Choroid plexus epithelial cell (primary cell): ENCODE measurements at regions not wholly inside any gene's neighbourhood (a gene's known extent, or its start where the extent isn't known, plus 50 kb on each side); places are given as distances from the start of the nearest gene placed in this dataset.

Experiments
- DNase-seq: peaks from one replicate; pipeline ENCODE4 v3.0.0-alpha.2; 2010; ENCODE audit warnings: low read depth
- H3K4me3 ChIP-seq: 2 replicates; pipeline ENCODE4 v1.5.1; 2011; ENCODE audit warnings: low read depth, mild to moderate bottlenecking, control low read depth, low read length, moderate library complexity
- TF ChIP-seq, protein P1 (sequence below): conservative IDR thresholded peaks from 2 replicates; pipeline ENCODE4 v1.5.1; 2011; ENCODE audit warnings: low read depth, mild to moderate bottlenecking, control low read depth, inconsistent platforms, low read length, moderate library complexity

DNA sequence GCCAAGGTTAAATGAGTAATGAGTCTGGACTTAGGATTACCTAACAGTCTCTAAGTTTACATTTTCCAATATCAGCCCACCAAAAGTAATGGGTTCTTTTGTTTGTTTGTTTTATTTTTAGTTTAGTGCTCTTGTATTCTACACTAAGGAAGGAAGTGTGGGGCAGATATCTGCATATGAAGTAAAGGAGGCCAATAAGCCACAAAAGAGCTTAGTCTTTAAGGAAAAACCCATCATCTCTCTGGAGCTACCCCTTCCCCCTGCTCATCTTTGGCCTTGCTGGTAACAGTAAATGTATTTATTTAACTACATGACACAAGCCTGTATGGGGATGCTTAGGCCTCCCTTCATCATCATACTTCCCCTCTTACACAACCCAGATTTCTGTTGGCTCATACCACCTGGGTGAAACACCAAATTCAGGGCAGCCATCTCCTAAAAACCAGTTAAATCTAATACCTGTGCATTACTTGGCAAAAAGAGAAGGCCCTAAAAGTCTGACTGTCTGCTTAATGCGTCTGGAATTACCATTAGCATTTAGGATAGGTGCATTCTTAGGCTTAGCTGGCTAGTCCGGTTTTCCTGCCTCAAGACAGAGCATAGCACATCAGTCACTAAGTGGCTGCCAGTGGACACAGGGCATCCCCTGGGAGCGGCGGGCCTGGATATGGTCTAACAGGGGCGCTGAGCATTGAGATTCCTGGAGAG lies 96.8 kb upstream of the ADGRL2 start:
- DNase-seq: peak; percentile 70
- TF ChIP-seq, protein P1, sequence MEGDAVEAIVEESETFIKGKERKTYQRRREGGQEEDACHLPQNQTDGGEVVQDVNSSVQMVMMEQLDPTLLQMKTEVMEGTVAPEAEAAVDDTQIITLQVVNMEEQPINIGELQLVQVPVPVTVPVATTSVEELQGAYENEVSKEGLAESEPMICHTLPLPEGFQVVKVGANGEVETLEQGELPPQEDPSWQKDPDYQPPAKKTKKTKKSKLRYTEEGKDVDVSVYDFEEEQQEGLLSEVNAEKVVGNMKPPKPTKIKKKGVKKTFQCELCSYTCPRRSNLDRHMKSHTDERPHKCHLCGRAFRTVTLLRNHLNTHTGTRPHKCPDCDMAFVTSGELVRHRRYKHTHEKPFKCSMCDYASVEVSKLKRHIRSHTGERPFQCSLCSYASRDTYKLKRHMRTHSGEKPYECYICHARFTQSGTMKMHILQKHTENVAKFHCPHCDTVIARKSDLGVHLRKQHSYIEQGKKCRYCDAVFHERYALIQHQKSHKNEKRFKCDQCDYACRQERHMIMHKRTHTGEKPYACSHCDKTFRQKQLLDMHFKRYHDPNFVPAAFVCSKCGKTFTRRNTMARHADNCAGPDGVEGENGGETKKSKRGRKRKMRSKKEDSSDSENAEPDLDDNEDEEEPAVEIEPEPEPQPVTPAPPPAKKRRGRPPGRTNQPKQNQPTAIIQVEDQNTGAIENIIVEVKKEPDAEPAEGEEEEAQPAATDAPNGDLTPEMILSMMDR: no peak
- no peak overlapping the region for H3K4me3 ChIP-seq

DNA sequence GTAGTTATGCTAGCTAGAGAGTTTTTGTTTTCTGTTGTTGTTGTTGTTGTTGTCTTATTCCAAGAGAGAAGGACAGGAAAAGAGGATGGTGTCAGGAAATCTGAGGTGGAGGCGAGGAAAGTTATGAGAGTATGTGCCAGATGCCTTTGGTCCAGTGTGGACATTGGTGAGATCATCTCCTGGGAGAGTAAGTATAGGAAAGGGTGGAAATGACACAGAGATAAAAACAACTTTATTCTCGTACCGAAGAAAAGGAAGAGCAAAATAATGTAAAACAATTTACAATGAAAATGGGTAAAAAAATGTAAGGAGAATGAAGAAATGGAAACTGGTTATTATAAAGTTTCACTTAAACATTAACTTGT lies 97.4 kb upstream of the ADGRL2 start:
- DNase-seq: peak; percentile 77
- TF ChIP-seq, protein P1: no peak
- H3K4me3 ChIP-seq: no peak overlapping the region

DNA sequence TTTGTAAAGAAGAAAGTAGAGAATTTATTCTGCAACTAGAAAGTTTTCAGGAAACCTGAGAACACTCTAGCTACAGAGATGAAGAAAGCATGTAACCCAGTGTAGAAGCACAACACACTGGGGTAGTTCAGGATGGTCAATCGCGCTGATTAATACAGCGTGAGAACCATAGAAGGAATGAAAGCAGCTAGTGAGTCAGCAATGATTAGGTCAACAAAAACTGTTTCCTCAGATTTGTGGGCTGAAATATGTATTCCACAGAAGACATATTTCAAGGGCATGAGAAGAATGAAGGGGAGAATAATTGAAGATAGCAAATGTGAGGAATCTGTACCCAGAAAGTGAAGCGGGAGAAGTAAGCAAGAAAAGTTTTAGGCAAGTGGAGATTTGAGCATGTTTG lies 97.8 kb upstream of the ADGRL2 start:
- H3K4me3 ChIP-seq: no peak overlapping the region
- TF ChIP-seq, protein P1: no peak
- peak; percentile 98 for DNase-seq

DNA sequence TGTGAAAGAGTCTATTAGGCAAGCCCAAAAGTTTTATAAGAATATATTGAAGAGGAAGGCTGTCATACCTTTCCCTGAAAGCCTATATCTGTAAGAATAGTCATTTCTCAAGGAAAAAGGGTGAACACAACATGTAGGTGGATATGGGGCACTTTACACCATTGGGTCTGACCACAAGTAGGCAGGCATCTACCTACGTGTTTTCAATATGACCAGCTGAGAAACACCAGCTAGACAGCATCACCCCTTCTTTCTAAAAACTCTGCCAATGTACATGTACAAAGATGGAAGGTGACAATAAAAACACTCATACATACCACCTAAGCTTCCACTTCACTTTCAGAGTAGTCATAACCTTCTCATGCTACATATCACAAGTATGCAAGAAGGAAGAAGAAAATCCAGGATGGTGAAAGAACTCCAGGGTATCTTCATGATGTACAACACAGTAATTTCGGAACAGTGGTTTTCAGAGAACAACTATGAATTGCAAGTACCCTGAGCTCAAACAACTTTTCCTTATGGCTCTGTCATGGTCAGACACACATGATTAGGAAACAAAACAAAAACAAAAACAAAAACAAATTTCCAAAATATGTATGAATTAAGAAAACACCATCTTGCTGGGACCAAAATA lies 98.5 kb upstream of the ADGRL2 start:
- TF ChIP-seq, protein P1: no peak
- H3K4me3 ChIP-seq: no peak overlapping the region
- DNase-seq: peak; percentile 20

DNA sequence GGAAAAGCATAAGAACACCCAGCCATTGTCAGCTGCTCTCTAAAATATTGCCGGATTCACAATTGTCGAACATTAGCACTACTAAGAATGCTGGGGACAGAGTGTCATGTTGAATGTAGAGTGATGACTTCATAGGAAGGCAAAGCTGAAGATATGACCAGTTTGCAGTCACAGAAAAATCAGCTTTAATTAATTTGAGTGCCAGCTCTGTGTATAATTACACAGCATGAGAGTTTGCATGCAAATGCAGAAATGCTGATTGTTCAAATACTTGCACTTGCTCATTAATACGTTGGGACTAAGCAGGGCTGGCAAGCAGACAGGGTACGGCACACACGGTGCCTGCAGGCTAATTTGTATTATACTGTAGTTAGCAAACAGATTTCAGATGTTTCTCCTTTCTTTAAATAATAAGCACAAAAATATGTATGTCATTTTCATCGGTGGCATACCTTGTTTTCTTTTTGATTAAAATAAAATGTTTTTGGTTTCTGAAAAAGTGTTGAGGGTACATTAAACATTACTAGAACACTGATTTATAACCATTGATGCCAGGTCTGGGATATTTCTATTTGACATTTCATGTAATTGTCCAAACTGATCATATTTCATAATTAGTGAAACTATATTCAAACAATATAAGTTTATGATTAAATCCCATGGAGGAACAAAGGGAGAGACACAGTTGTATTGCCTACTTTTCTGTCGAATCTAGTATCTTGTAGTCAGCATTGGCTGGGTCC lies 99.8 kb upstream of the ADGRL2 start:
- TF ChIP-seq, protein P1: no peak
- no peak overlapping the region for H3K4me3 ChIP-seq
- DNase-seq: no peak

DNA sequence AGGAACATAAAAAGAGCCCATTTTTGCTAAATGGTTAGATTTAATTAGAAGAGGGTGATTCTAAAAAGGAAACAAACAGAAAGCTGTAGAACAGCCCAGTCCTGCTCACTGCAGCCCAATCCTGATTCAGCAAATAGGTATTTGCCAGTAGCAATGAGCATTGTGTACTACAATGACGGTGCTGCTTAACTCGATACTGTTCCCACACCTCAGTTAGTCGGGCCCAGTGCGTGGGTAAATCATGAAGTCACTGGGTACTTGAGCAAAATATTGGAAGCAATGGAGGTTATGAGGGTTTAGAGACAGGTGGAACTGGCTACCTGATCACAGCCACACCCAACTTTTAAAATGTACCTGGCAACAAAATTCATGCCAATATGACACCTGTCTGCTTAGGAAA lies 101.5 kb upstream of the ADGRL2 start:
- H3K4me3 ChIP-seq: no peak overlapping the region
- DNase-seq: peak; percentile 83
- TF ChIP-seq, protein P1: no peak

DNA sequence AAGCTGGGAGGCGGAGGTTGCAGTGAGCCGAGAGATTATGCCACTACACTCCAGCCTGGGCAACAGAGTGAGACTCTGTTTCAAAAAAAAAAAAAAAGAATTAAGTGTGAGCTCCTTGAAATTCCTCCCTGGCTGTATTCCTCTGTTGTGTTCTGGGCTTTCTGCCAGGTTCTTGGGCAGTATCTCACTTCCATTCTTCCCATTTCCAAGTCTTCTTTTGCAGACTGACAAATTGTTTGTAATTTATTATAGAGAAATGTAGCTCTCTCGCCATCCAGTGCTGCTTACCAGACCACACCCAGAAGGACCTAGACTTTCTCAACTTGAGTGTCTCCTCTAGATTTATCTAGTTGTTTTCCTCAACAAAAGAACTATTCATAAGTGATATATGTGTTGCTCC lies 105.0 kb upstream of the ADGRL2 start:
- H3K4me3 ChIP-seq: no peak overlapping the region
- peak; percentile 85 for DNase-seq
- TF ChIP-seq, protein P1: no peak
